B cell (primary cell): ENCODE measurements at regions not wholly inside any gene's neighbourhood (a gene's known extent, or its start where the extent isn't known, plus 50 kb on each side); places are given as distances from the start of the nearest gene placed in this dataset.

Experiments used
- ATAC-seq: fragments of 200-7000 bp; cut with Tn5 transposase; one replicate; pipeline ENCODE4 v1.10.0; 2021; ENCODE audit warnings: low read depth, mild to moderate bottlenecking, moderate number of reproducible peaks, moderate library complexity
- CTCF ChIA-PET: fragments of 350-600 bp; sonication (Branson Sonifier 250); formaldehyde crosslinking; loops from one replicate; lab custom pipeline; 2021; ENCODE audit warnings: antibody characterized with exemption, inconsistent platforms; lab: Charles Lee
- POLR2A ChIA-PET: fragments of 350-600 bp; sonication (Branson Sonifier 250); formaldehyde crosslinking; loops from one replicate; lab custom pipeline; 2021; ENCODE audit warnings: antibody characterized with exemption; lab: Charles Lee
- DNase-seq: peaks from one replicate; pipeline ENCODE4 v3.0.0; 2013
- H2AFZ ChIP-seq: 2 replicates; pipeline ENCODE4 v1.6.1; 2012; ENCODE audit warnings: mild to moderate bottlenecking, low read depth, low read length; ENCODE audit not compliant: insufficient read depth, poor library complexity, severe bottlenecking
- H3K27ac ChIP-seq, 2 donors: 1 replicate in 1 of 2; 2 replicates in 1 of 2; pipeline ENCODE4 v1.5.1; 2012 to 2013; ENCODE audit warnings: low read length in 2 of 2, mild to moderate bottlenecking in 2 of 2, moderate library complexity in 1 of 2
- H3K27me3 ChIP-seq, 4 experiments: fragments of 200-600 bp in 1 of 4; sonication (generic) in 1 of 4; replicated peaks in 1 of 4; 1 replicate in 2 of 4; 2 replicates in 2 of 4; pipeline versions ENCODE4 v1.6.1 to v1.7.0; 2013 to 2016; ENCODE audit warnings: low read length in 3 of 4, mild to moderate bottlenecking in 2 of 4, mixed read lengths in 1 of 4, moderate library complexity in 1 of 4; ENCODE audit not compliant: insufficient read depth in 4 of 4, control insufficient read depth in 3 of 4; ENCODE audit errors: control extremely low read depth in 1 of 4
- H3K36me3 ChIP-seq, 2 experiments: replicated peaks in 1 of 2; 1 replicate in 1 of 2; 2 replicates in 1 of 2; pipeline versions ENCODE4 v1.6.1 to v1.7.1; 2013; ENCODE audit warnings: low read length in 1 of 2; ENCODE audit not compliant: insufficient read depth in 2 of 2, control insufficient read depth in 1 of 2; ENCODE audit errors: control extremely low read depth in 1 of 2, extremely low read depth in 1 of 2
- H3K4me1 ChIP-seq, 2 donors: fragments of 200-600 bp in 1 of 2; sonication (generic) in 1 of 2; 1 replicate in 1 of 2; 2 replicates in 1 of 2; pipeline versions ENCODE4 v1.5.1 to v1.6.1; 2013 to 2017; ENCODE audit warnings: low read length in 2 of 2; ENCODE audit not compliant: control insufficient read depth in 2 of 2, insufficient read depth in 2 of 2
- H3K4me2 ChIP-seq: replicated peaks from 2 replicates; pipeline ENCODE3; 2012; ENCODE audit warnings: mild to moderate bottlenecking, low read depth, low read length; ENCODE audit not compliant: poor library complexity, severe bottlenecking
- H3K4me3 ChIP-seq, 5 experiments: fragments of 200-600 bp in 1 of 5; sonication (generic) in 1 of 5; 1 replicate in 3 of 5; 2 replicates in 2 of 5; pipeline versions ENCODE4 v1.5.1 to v1.7.0; 2011 to 2016; ENCODE audit warnings: low read length in 4 of 5, mild to moderate bottlenecking in 4 of 5, low read depth in 2 of 5, control low read depth in 1 of 5, moderate library complexity in 1 of 5; ENCODE audit not compliant: insufficient read depth in 1 of 5; ENCODE audit errors: control extremely low read depth in 1 of 5, extremely low read depth in 1 of 5
- H3K79me2 ChIP-seq: fragments of 200-600 bp; sonication (generic); one replicate; pipeline ENCODE4 v1.6.0; 2016; ENCODE audit warnings: low read length; ENCODE audit not compliant: control insufficient read depth, insufficient read depth
- H3K9ac ChIP-seq: fragments of 200-600 bp; sonication (generic); 2 replicates; pipeline ENCODE4 v1.6.1; 2017; ENCODE audit warnings: mild to moderate bottlenecking, low read length, moderate library complexity
- H3K9me3 ChIP-seq, 3 donors: one replicate each; pipeline versions ENCODE4 v1.6.1 to v1.7.1; 2013; ENCODE audit warnings: low read length in 2 of 3; ENCODE audit not compliant: control insufficient read depth in 2 of 3, insufficient read depth in 1 of 3; ENCODE audit errors: control extremely low read depth in 1 of 3
- H4K20me1 ChIP-seq: 2 replicates; pipeline ENCODE4 v1.6.0; 2012; ENCODE audit warnings: mild to moderate bottlenecking, low read length; ENCODE audit not compliant: insufficient read depth, control insufficient read depth, poor library complexity, severe bottlenecking
- H3K27ac Mint-ChIP-seq: one replicate; pipeline ENCODE4 v1.8.0; 2021; ENCODE audit warnings: mixed read lengths
- H3K27me3 Mint-ChIP-seq: one replicate; pipeline ENCODE4 v1.8.0; 2021; ENCODE audit warnings: mixed read lengths
- H3K4me1 Mint-ChIP-seq: one replicate; pipeline ENCODE4 v1.8.0; 2021; ENCODE audit warnings: mixed read lengths
- H3K4me3 Mint-ChIP-seq: one replicate; pipeline ENCODE4 v1.8.0; 2021; ENCODE audit warnings: mixed read lengths
- H3K9me3 Mint-ChIP-seq: one replicate; pipeline ENCODE4 v1.8.0; 2022; ENCODE audit warnings: mixed read lengths; ENCODE audit not compliant: insufficient read depth
- EZH2 ChIP-seq: IDR thresholded peaks from 2 replicates; pipeline ENCODE4 v1.6.1; 2012; ENCODE audit warnings: borderline replicate concordance, low read depth, mild to moderate bottlenecking, moderate library complexity, low read length; ENCODE audit not compliant: insufficient read depth, poor library complexity, severe bottlenecking
- WGBS: methylation state at CpG from one replicate; pipeline ENCODE4 v1.1.5; 2013; ENCODE audit warnings: missing lambda C conversion rate; ENCODE audit not compliant: insufficient coverage; 5-methylcytosine and 5-hydroxymethylcytosine counted together
- intact Hi-C: fragments of 100-400 bp; cut with micrococcal nuclease; formaldehyde crosslinking; loops from one replicate; pipeline ENCODE4 v1.10.0; 2022
- TF ChIP-seq, protein P1 (sequence below): fragments of 200-600 bp; IDR thresholded peaks from one replicate; pipeline ENCODE4 v1.8.0; 2022; ENCODE audit warnings: antibody characterized with exemption, mild to moderate bottlenecking

DNA sequence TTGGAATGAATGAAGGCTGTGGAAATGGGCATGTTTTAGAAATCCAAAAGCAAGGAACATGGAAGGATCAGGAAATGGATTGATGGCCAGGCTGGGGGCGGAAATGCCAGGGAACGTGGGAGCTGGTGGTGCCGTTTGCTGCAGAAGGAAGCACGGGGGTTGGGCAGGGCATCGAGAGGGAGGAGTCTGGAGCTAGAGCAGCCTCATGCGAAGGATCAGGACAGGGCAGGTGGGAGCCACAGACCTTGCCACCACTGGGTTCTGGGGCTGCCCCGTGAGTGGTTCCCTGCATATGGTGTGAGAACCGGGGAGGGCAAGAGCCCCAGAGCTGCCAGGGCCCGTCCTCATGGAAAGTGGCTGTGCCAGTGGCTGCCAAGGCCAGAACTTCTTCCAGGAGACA, 193.8 kb upstream of the ZNF32 start:
- ATAC-seq: no peak
- Mint-ChIP-seq H3K27me3 (peaks cover 6% of the 10 kb centered on the region), H3K4me3 (no peak overlapping the region), H3K9me3 (no peaks in the 10 kb centered on the region), H3K4me1 (peaks cover 2% of the 10 kb centered on the region), H3K27ac (no peak overlapping the region)
- Histone ChIP-seq H3K4me3 (no peak overlapping the region), H3K9ac (no peak overlapping the region), H4K20me1 (no peaks in the 10 kb centered on the region), H2AFZ (no peak overlapping the region), H3K9me3 (peaks cover 0 to 4% (median 0%) of the 10 kb centered on the region in 3 donors), H3K27me3 (peaks cover 0 to 6% (median 0%) of the 10 kb centered on the region in 4 experiments), H3K79me2 (no peaks in the 10 kb centered on the region), H3K4me1 (no peaks in the 10 kb centered on the region), H3K36me3 (no peaks in the 10 kb centered on the region), H3K27ac (no peak overlapping the region), H3K4me2 (no peak overlapping the region)
- 88% methylated on average over 9 of the region's 9 CpGs for WGBS
- DNase-seq: no peak
- no peak for TF ChIP-seq EZH2
- TF ChIP-seq, protein P1, sequence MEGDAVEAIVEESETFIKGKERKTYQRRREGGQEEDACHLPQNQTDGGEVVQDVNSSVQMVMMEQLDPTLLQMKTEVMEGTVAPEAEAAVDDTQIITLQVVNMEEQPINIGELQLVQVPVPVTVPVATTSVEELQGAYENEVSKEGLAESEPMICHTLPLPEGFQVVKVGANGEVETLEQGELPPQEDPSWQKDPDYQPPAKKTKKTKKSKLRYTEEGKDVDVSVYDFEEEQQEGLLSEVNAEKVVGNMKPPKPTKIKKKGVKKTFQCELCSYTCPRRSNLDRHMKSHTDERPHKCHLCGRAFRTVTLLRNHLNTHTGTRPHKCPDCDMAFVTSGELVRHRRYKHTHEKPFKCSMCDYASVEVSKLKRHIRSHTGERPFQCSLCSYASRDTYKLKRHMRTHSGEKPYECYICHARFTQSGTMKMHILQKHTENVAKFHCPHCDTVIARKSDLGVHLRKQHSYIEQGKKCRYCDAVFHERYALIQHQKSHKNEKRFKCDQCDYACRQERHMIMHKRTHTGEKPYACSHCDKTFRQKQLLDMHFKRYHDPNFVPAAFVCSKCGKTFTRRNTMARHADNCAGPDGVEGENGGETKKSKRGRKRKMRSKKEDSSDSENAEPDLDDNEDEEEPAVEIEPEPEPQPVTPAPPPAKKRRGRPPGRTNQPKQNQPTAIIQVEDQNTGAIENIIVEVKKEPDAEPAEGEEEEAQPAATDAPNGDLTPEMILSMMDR: no peak
- POLR2A ChIA-PET: no interaction called here
- intact Hi-C loops: no loop called here
- CTCF ChIA-PET: no interaction called here

DNA sequence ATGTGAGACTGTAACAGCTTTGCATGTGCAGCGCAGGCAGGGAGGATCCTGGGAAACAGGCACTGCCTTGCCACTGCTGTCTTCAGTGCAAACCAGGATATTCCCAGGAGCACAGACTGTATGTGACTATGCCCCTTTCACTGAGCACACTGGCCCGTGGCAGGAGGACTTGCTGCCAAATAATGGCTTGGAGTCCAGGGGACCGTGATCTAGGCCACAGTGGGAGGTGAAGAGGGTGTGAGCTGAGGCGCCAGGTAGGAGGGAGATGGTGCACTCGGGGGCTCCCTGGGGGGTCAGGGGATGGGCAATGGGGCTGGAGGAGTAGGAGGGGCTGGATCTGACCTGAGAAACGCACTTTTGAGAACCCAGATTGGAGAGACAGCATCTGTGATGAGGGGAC, 193.4 kb upstream of the ZNF32 start:
- H3K27me3 Mint-ChIP-seq: peaks cover 8% of the 10 kb centered on the region
- no peak overlapping the region for H3K4me3 Mint-ChIP-seq
- no peak overlapping the region for H3K27ac Mint-ChIP-seq
- H3K9me3 Mint-ChIP-seq: no peaks in the 10 kb centered on the region
- ChIA-PET POLR2A (no interaction called here), CTCF (no interaction called here)
- intact Hi-C loops: no loop called here
- ATAC-seq: no peak
- H3K4me1 Mint-ChIP-seq: peaks cover 2% of the 10 kb centered on the region
- Histone ChIP-seq H3K9me3 (peaks cover 0 to 4% (median 0%) of the 10 kb centered on the region in 3 donors), H3K4me3 (no peak overlapping the region), H2AFZ (no peak overlapping the region), H4K20me1 (no peaks in the 10 kb centered on the region), H3K27ac (no peak overlapping the region), H3K79me2 (no peaks in the 10 kb centered on the region), H3K36me3 (no peaks in the 10 kb centered on the region), H3K9ac (no peak overlapping the region), H3K4me2 (no peak overlapping the region), H3K4me1 (no peaks in the 10 kb centered on the region), H3K27me3 (peaks cover 0 to 6% (median 0%) of the 10 kb centered on the region in 4 experiments)
- DNase-seq: no peak
- no peak for TF ChIP-seq EZH2
- TF ChIP-seq, protein P1: no peak
- WGBS: 82% methylated on average over 6 of the region's 6 CpGs
